GM23338 (cell line): ENCODE measurements at regions not wholly inside any gene's neighbourhood (a gene's known extent, or its start where the extent isn't known, plus 50 kb on each side); places are given as distances from the start of the nearest gene placed in this dataset.
A peak's percentile ranks its signal among the peaks of the same experiment; 100 is the strongest.

Experiments
- ATAC-seq: fragments of 200-7000 bp; cut with Tn5 transposase; 3 replicates; pipeline ENCODE4 v1.9.1; 2020
- DNase-seq: peaks from one replicate; pipeline ENCODE4 v3.0.0-alpha.2; 2015; ENCODE audit warnings: low spot score
- H2AFZ ChIP-seq: fragments of 200-600 bp; sonication (generic); 2 replicates; pipeline ENCODE4 v1.8.0; 2016; ENCODE audit warnings: antibody characterized with exemption, mild to moderate bottlenecking, moderate library complexity
- H3F3A ChIP-seq: fragments of 200-600 bp; sonication (generic); replicated peaks from 2 replicates; pipeline ENCODE4 v1.8.0; 2017; ENCODE audit warnings: antibody characterized with exemption, mixed run types, low read depth
- H3K27ac ChIP-seq: fragments of 200-600 bp; sonication (generic); 2 replicates; pipeline ENCODE4 v1.6.1; 2016; ENCODE audit warnings: low read depth
- H3K27me3 ChIP-seq: fragments of 200-600 bp; sonication (generic); 2 replicates; pipeline ENCODE4 v1.8.0; 2016; ENCODE audit warnings: mild to moderate bottlenecking, mixed run types, moderate library complexity; ENCODE audit not compliant: insufficient read depth
- H3K36me3 ChIP-seq: fragments of 200-600 bp; sonication (generic); 2 replicates; pipeline ENCODE4 v1.8.0; 2016; ENCODE audit warnings: mild to moderate bottlenecking; ENCODE audit not compliant: insufficient read depth
- H3K4me1 ChIP-seq: fragments of 200-600 bp; sonication (generic); 2 replicates; pipeline ENCODE4 v1.8.0; 2016; ENCODE audit warnings: mild to moderate bottlenecking, moderate library complexity; ENCODE audit not compliant: insufficient read depth
- H3K4me2 ChIP-seq: fragments of 200-600 bp; sonication (generic); 2 replicates; pipeline ENCODE4 v1.7.1; 2017; ENCODE audit warnings: mixed run types
- H3K4me3 ChIP-seq: fragments of 200-600 bp; sonication (generic); 2 replicates; pipeline ENCODE4 v1.6.1; 2016; ENCODE audit warnings: mixed run types
- H3K79me2 ChIP-seq: fragments of 200-600 bp; sonication (generic); replicated peaks from 2 replicates; pipeline ENCODE4 v1.8.0; 2017; ENCODE audit warnings: mild to moderate bottlenecking; ENCODE audit not compliant: insufficient read depth
- H3K9me2 ChIP-seq: fragments of 200-600 bp; sonication (generic); 2 replicates; pipeline ENCODE4 v1.8.0; 2017; ENCODE audit not compliant: insufficient read depth
- H4K20me1 ChIP-seq: fragments of 200-600 bp; sonication (generic); replicated peaks from 2 replicates; pipeline ENCODE4 v1.8.0; 2017; ENCODE audit warnings: mild to moderate bottlenecking; ENCODE audit not compliant: insufficient read depth
- H3K27ac Mint-ChIP-seq: 2 replicates; pipeline ENCODE4 v1.8.0; 2020; ENCODE audit warnings: inconsistent platforms, mild to moderate bottlenecking, moderate library complexity, mixed read lengths
- H3K27me3 Mint-ChIP-seq: 3 replicates; pipeline ENCODE4 v1.8.0; 2022; ENCODE audit warnings: low read depth, mild to moderate bottlenecking, moderate library complexity, mixed read lengths, inconsistent platforms; ENCODE audit not compliant: insufficient read depth, poor library complexity
- H3K36me3 Mint-ChIP-seq: 3 replicates; pipeline ENCODE4 v1.8.0; 2021; ENCODE audit warnings: low read depth, mild to moderate bottlenecking, inconsistent platforms, moderate library complexity, mixed read lengths
- H3K4me1 Mint-ChIP-seq: 3 replicates; pipeline ENCODE4 v1.8.0; 2020; ENCODE audit warnings: mild to moderate bottlenecking, inconsistent platforms, mixed read lengths
- H3K4me3 Mint-ChIP-seq: 3 replicates; pipeline ENCODE4 v1.8.0; 2021; ENCODE audit warnings: moderate library complexity, mild to moderate bottlenecking, inconsistent platforms, mixed read lengths
- H3K9me3 Mint-ChIP-seq: 3 replicates; pipeline ENCODE4 v1.8.0; 2020; ENCODE audit warnings: moderate library complexity, mild to moderate bottlenecking, inconsistent platforms, mixed read lengths
- CREB1 ChIP-seq: fragments of 250-450 bp; sonication (Bioruptor Pico); IDR thresholded peaks from 2 replicates; pipeline ENCODE4 v1.5.0; 2020; ENCODE audit warnings: low read depth, mild to moderate bottlenecking, moderate library complexity
- ETS1 ChIP-seq: IDR thresholded peaks from 2 replicates; pipeline ENCODE4 v1.6.1; 2016; ENCODE audit warnings: antibody characterized with exemption
- EZH2 ChIP-seq: fragments of 200-600 bp; sonication (generic); IDR thresholded peaks from one replicate; pipeline ENCODE4 v1.8.0; 2017; ENCODE audit warnings: antibody characterized with exemption, mild to moderate bottlenecking, low read depth; ENCODE audit not compliant: unreplicated experiment
- EZH2phosphoT487 ChIP-seq: fragments of 200-600 bp; sonication (generic); IDR thresholded peaks from one replicate; pipeline ENCODE4 v1.8.1; 2018; ENCODE audit warnings: antibody characterized with exemption; ENCODE audit not compliant: unreplicated experiment
- NANOG ChIP-seq: IDR thresholded peaks from 2 replicates; pipeline ENCODE4 v1.6.1; 2016; ENCODE audit warnings: antibody characterized with exemption, borderline replicate concordance
- POLR2AphosphoS5 ChIP-seq: IDR thresholded peaks from 2 replicates; pipeline ENCODE4 v1.6.1; 2016; ENCODE audit warnings: antibody characterized with exemption, low read depth
- REST ChIP-seq: IDR thresholded peaks from one replicate; pipeline ENCODE4 v1.6.1; 2018; ENCODE audit warnings: antibody characterized with exemption; ENCODE audit not compliant: unreplicated experiment
- STAT1 ChIP-seq: IDR thresholded peaks from one replicate; pipeline ENCODE4 v1.6.1; 2016; ENCODE audit warnings: antibody characterized with exemption; ENCODE audit not compliant: unreplicated experiment
- ZNF114 ChIP-seq: fragments of 250-450 bp; sonication (Bioruptor Pico); IDR thresholded peaks from 2 replicates; pipeline ENCODE4 v1.5.0; 2020; ENCODE audit warnings: mild to moderate bottlenecking, moderate library complexity
- ZNF331 ChIP-seq: fragments of 250-450 bp; sonication (Bioruptor Pico); IDR thresholded peaks from 2 replicates; pipeline ENCODE4 v1.5.0; 2020; ENCODE audit warnings: low read depth, mild to moderate bottlenecking, moderate library complexity
- ZNF462 ChIP-seq: fragments of 250-450 bp; sonication (Bioruptor Pico); IDR thresholded peaks from 2 replicates; pipeline ENCODE4 v1.5.0; 2020; ENCODE audit warnings: mild to moderate bottlenecking, moderate library complexity

GRCh38 chr12:60021235-60021634 is 425.4 kb downstream of the SLC16A7 start:
- TF ChIP-seq ZNF331 (CRISPR knock-in tag): no peak
- no peak for TF ChIP-seq ZNF462 (CRISPR knock-in tag)
- no peak for TF ChIP-seq STAT1
- no peak for TF ChIP-seq POLR2AphosphoS5
- no peak for TF ChIP-seq EZH2
- TF ChIP-seq ETS1: no peak
- TF ChIP-seq REST: no peak
- TF ChIP-seq EZH2phosphoT487: no peak
- no peak for TF ChIP-seq ZNF114 (CRISPR knock-in tag)
- no peak for TF ChIP-seq CREB1 (CRISPR knock-in tag)
- no peak for TF ChIP-seq NANOG
- Histone ChIP-seq H4K20me1 (no peaks in the 10 kb centered on the region), H3K4me1 (no peaks in the 10 kb centered on the region), H3K36me3 (no peaks in the 10 kb centered on the region), H3K4me2 (no peak overlapping the region), H3K79me2 (no peaks in the 10 kb centered on the region), H3K27ac (no peak overlapping the region), H3K4me3 (no peak overlapping the region), H2AFZ (no peak overlapping the region), H3F3A (no peaks in the 10 kb centered on the region), H3K27me3 (no peaks in the 10 kb centered on the region), H3K9me2 (peaks cover 3% of the 10 kb centered on the region; the same call in 1 of the 2 replicates)
- H3K4me1 Mint-ChIP-seq: peaks cover 4% of the 10 kb centered on the region; the same call in 2 of the 3 replicates
- H3K36me3 Mint-ChIP-seq: no peaks in the 10 kb centered on the region
- no peak overlapping the region for H3K27ac Mint-ChIP-seq
- H3K4me3 Mint-ChIP-seq: no peak overlapping the region
- peak; percentile 40; the same call in 2 of the 3 replicates for ATAC-seq
- H3K9me3 Mint-ChIP-seq: no peaks in the 10 kb centered on the region
- DNase-seq: peak; percentile 11
- no peaks in the 10 kb centered on the region for H3K27me3 Mint-ChIP-seq
